Chondrocyte (in vitro differentiated cells): ENCODE measurements at regions not wholly inside any gene's neighbourhood (a gene's known extent, or its start where the extent isn't known, plus 50 kb on each side); places are given as distances from the start of the nearest gene placed in this dataset.

Experiments
- DNase-seq: peaks from one replicate; pipeline ENCODE4 v3.0.0; 2021; ENCODE audit warnings: mixed read lengths, low spot score
- H3K27ac Mint-ChIP-seq: one replicate; pipeline ENCODE4 v1.8.0; 2021; ENCODE audit warnings: mild to moderate bottlenecking, moderate library complexity, mixed read lengths; ENCODE audit not compliant: unreplicated experiment
- H3K27me3 Mint-ChIP-seq: 2 replicates; pipeline ENCODE4 v1.8.0; 2021; ENCODE audit warnings: low read depth, mixed read lengths
- H3K36me3 Mint-ChIP-seq: 2 replicates; pipeline ENCODE4 v1.8.0; 2021; ENCODE audit warnings: low read depth, mixed read lengths
- H3K4me1 Mint-ChIP-seq: 2 replicates; pipeline ENCODE4 v1.8.0; 2021; ENCODE audit warnings: low read depth, mild to moderate bottlenecking, mixed read lengths
- H3K4me3 Mint-ChIP-seq: one replicate; pipeline ENCODE4 v1.8.0; 2021; ENCODE audit warnings: mild to moderate bottlenecking, moderate library complexity, mixed read lengths; ENCODE audit not compliant: unreplicated experiment
- H3K9me3 Mint-ChIP-seq: 2 replicates; pipeline ENCODE4 v1.8.0; 2021; ENCODE audit warnings: low read depth, mixed read lengths
- TF ChIP-seq, protein P1 (sequence below): fragments of 200-600 bp; sonication (generic); IDR thresholded peaks from 2 replicates; pipeline ENCODE4 v1.5.0; 2021; ENCODE audit warnings: antibody characterized with exemption, mild to moderate bottlenecking, moderate library complexity

DNA sequence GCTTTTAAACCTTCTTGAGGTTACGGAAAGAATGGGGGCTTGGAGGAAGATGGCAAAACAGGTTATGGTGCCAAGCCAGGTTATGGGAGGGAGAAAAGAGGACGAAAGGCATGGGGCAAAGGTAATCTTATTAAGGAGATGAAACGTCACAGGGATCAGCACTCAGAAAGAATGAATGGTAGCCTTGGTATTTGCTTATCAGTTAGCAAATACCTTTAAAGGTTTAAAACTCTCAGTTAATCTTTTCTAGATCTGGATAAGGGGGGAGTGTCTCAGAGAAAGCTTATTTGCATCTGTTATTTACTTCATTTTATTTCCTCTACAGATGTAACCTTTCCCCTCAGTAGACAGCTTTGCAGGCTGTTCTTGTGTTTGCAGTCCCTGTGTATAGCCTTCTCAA, 55.5 kb upstream of the EEF1E1 start:
- TF ChIP-seq, protein P1, sequence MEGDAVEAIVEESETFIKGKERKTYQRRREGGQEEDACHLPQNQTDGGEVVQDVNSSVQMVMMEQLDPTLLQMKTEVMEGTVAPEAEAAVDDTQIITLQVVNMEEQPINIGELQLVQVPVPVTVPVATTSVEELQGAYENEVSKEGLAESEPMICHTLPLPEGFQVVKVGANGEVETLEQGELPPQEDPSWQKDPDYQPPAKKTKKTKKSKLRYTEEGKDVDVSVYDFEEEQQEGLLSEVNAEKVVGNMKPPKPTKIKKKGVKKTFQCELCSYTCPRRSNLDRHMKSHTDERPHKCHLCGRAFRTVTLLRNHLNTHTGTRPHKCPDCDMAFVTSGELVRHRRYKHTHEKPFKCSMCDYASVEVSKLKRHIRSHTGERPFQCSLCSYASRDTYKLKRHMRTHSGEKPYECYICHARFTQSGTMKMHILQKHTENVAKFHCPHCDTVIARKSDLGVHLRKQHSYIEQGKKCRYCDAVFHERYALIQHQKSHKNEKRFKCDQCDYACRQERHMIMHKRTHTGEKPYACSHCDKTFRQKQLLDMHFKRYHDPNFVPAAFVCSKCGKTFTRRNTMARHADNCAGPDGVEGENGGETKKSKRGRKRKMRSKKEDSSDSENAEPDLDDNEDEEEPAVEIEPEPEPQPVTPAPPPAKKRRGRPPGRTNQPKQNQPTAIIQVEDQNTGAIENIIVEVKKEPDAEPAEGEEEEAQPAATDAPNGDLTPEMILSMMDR: no peak
- H3K9me3 Mint-ChIP-seq: peaks cover 10% of the 10 kb centered on the region
- H3K27ac Mint-ChIP-seq: no peak overlapping the region
- peaks cover 6% of the 10 kb centered on the region for H3K27me3 Mint-ChIP-seq
- peaks cover 6% of the 10 kb centered on the region for H3K4me1 Mint-ChIP-seq
- no peak overlapping the region for H3K4me3 Mint-ChIP-seq
- H3K36me3 Mint-ChIP-seq: no peaks in the 10 kb centered on the region
- no peak for DNase-seq

DNA sequence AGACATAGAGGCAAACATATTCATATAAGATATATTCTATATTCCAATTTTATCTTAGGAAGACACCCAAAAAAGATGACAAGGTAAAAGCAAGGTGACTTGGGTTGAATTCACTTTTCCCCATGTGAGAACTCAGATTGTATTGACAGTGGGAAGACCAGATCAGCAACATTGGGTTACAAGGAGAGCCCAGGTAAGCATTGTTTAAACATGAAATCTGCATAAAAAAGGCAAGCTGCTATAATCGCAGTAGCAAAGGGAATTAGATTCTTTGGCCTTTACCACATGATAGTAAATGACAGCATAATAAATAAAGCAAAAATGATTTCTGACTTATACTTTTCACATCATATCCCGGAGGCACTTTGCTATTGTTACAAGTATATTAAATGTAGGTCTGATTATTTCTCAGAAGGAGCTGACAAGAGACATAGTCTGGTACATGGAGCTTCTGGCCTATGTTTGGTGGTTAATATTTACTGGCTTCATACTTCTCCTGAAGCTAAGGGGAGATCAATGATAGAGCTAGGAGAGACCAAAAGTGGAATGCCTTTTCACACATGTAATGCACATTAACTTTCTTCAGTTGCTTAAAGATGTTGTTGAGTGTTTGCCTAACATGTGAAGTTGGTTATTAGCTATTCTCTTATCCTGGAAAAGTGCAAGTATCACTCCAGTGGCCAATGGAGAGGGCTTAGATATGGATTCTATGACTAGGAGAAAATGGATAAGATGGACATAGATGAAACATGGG, 53.1 kb upstream of the EEF1E1 start:
- DNase-seq: no peak
- Mint-ChIP-seq H3K36me3 (no peaks in the 10 kb centered on the region), H3K4me3 (no peak overlapping the region), H3K27me3 (peaks cover 6% of the 10 kb centered on the region), H3K4me1 (peaks cover 6% of the 10 kb centered on the region), H3K27ac (no peak overlapping the region), H3K9me3 (peaks cover 5% of the 10 kb centered on the region)
- TF ChIP-seq, protein P1: no peak
